HG02870 (cell line): ENCODE measurements at regions not wholly inside any gene's neighbourhood (a gene's known extent, or its start where the extent isn't known, plus 50 kb on each side); places are given as distances from the start of the nearest gene placed in this dataset.

Experiments used
- ATAC-seq: cut with Tn5 transposase; IDR thresholded peaks from one replicate; pipeline ENCODE4 v1.9.1; 2021; ENCODE audit warnings: mild to moderate bottlenecking, moderate library complexity; ENCODE audit not compliant: unreplicated experiment

GRCh38 chr5:160906090-160906489 is 54.1 kb upstream of the ATP10B start:
- ATAC-seq, result no peak

GRCh38 chr5:160905285-160905684 is 53.3 kb upstream of the ATP10B start:
- no peak for ATAC-seq

- ATAC-seq, result no peak
Measured at GRCh38 chr5:160904591-160904990, 52.6 kb upstream of the ATP10B start.

- ATAC-seq, result no peak
Measured at GRCh38 chr5:160903551-160903950, 51.5 kb upstream of the ATP10B start.

GRCh38 chr5:160903076-160903475 is 51.1 kb upstream of the ATP10B start:
- ATAC-seq, result no peak
